H9 (cell line): ENCODE measurements at regions not wholly inside any gene's neighbourhood (a gene's known extent, or its start where the extent isn't known, plus 50 kb on each side); places are given as distances from the start of the nearest gene placed in this dataset.

Experiments
- DNase-seq: peaks from one replicate; pipeline ENCODE4 v3.0.0-alpha.2; 2017
- H2AFZ ChIP-seq: one replicate; pipeline ENCODE4 v1.6.1; 2013; ENCODE audit warnings: mild to moderate bottlenecking, low read length, control low read depth, moderate library complexity
- H2AK5ac ChIP-seq: 2 replicates; pipeline ENCODE4 v1.6.1; 2013; ENCODE audit warnings: low read length, control low read depth, mixed read lengths; ENCODE audit not compliant: insufficient read length
- H2BK120ac ChIP-seq: one replicate; pipeline ENCODE4 v1.6.1; 2013; ENCODE audit warnings: low read depth, mild to moderate bottlenecking, low read length, control low read depth, inconsistent platforms; ENCODE audit not compliant: poor library complexity, severe bottlenecking
- H2BK12ac ChIP-seq: 2 replicates; pipeline ENCODE4 v1.6.1; 2013; ENCODE audit warnings: low read length, control low read depth, mixed read lengths, low read depth; ENCODE audit not compliant: insufficient read length
- H2BK15ac ChIP-seq: 2 replicates; pipeline ENCODE4 v1.6.1; 2013; ENCODE audit warnings: low read depth, low read length, control low read depth
- H2BK20ac ChIP-seq: one replicate; pipeline ENCODE4 v1.6.1; 2013; ENCODE audit warnings: low read depth, mild to moderate bottlenecking, low read length, control low read depth, inconsistent platforms; ENCODE audit not compliant: poor library complexity, severe bottlenecking
- H2BK5ac ChIP-seq: 2 replicates; pipeline ENCODE4 v1.6.1; 2013; ENCODE audit warnings: low read length, control low read depth, mixed read lengths; ENCODE audit not compliant: insufficient read length
- H3K14ac ChIP-seq: 2 replicates; pipeline ENCODE4 v1.6.1; 2013; ENCODE audit warnings: low read length, control low read depth; ENCODE audit not compliant: insufficient read depth
- H3K18ac ChIP-seq: 2 replicates; pipeline ENCODE4 v1.6.1; 2013; ENCODE audit warnings: low read depth, mild to moderate bottlenecking, mixed read lengths, low read length, control low read depth; ENCODE audit not compliant: insufficient read length
- H3K23ac ChIP-seq: 2 replicates; pipeline ENCODE4 v1.6.1; 2013; ENCODE audit warnings: low read length, control low read depth, mixed read lengths, low read depth; ENCODE audit not compliant: insufficient read length
- H3K23me2 ChIP-seq: 2 replicates; pipeline ENCODE4 v1.6.1; 2013; ENCODE audit warnings: low read depth, mild to moderate bottlenecking, mixed read lengths, low read length, control low read depth; ENCODE audit not compliant: insufficient read length, poor library complexity, severe bottlenecking
- H3K27ac ChIP-seq: 2 replicates; pipeline ENCODE4 v1.5.1; 2013; ENCODE audit warnings: low read length, control low read depth, mixed read lengths, low read depth; ENCODE audit not compliant: insufficient read length
- H3K27me3 ChIP-seq: 2 replicates; pipeline ENCODE4 v1.6.1; 2013; ENCODE audit warnings: low read length, control low read depth, inconsistent platforms; ENCODE audit not compliant: insufficient read depth
- H3K4ac ChIP-seq: 2 replicates; pipeline ENCODE4 v1.6.1; 2013; ENCODE audit warnings: low read depth, mild to moderate bottlenecking, control low read depth, inconsistent platforms, low read length, moderate library complexity
- H3K4me1 ChIP-seq: 2 replicates; pipeline ENCODE4 v1.6.1; 2013; ENCODE audit warnings: low read length, control low read depth, inconsistent platforms; ENCODE audit not compliant: insufficient read depth
- H3K4me2 ChIP-seq: 2 replicates; pipeline ENCODE4 v1.6.1; 2013; ENCODE audit warnings: low read length, control low read depth, mixed read lengths; ENCODE audit not compliant: insufficient read length, insufficient read depth
- H3K56ac ChIP-seq: 2 replicates; pipeline ENCODE4 v1.6.1; 2013; ENCODE audit warnings: low read depth, mild to moderate bottlenecking, mixed read lengths, low read length, control low read depth; ENCODE audit not compliant: insufficient read length
- H3K79me1 ChIP-seq: 2 replicates; pipeline ENCODE4 v1.6.1; 2013; ENCODE audit warnings: low read depth, mild to moderate bottlenecking, moderate library complexity, low read length, control low read depth, inconsistent platforms; ENCODE audit not compliant: insufficient read depth, poor library complexity, severe bottlenecking
- H3K79me2 ChIP-seq: 2 replicates; pipeline ENCODE4 v1.6.1; 2013; ENCODE audit warnings: low read length, control low read depth, inconsistent platforms; ENCODE audit not compliant: insufficient read depth
- H3K9ac ChIP-seq: 2 replicates; pipeline ENCODE4 v1.6.1; 2013; ENCODE audit warnings: low read length, control low read depth, mixed read lengths; ENCODE audit not compliant: insufficient read length; ENCODE audit errors: extremely low read depth
- H3K9me3 ChIP-seq: one replicate; pipeline ENCODE4 v1.6.1; 2013; ENCODE audit warnings: low read depth, low read length, inconsistent platforms; ENCODE audit not compliant: control insufficient read depth
- H3T11ph ChIP-seq: one replicate; pipeline ENCODE4 v1.6.1; 2013; ENCODE audit warnings: mild to moderate bottlenecking, low read length, control low read depth, inconsistent platforms
- H4K20me1 ChIP-seq: one replicate; pipeline ENCODE4 v1.6.1; 2013; ENCODE audit not compliant: control insufficient read depth, insufficient read length, insufficient read depth
- H4K5ac ChIP-seq: 2 replicates; pipeline ENCODE4 v1.6.1; 2013; ENCODE audit warnings: low read depth, mild to moderate bottlenecking, mixed read lengths, low read length, control low read depth; ENCODE audit not compliant: insufficient read length
- H4K8ac ChIP-seq: replicated peaks from 2 replicates; pipeline ENCODE4 v1.6.1; 2013; ENCODE audit warnings: low read length, control low read depth, mixed read lengths, low read depth; ENCODE audit not compliant: insufficient read length
- H4K91ac ChIP-seq: 2 replicates; pipeline ENCODE4 v1.6.1; 2013; ENCODE audit warnings: low read depth, mild to moderate bottlenecking, moderate library complexity, mixed read lengths, low read length, control low read depth; ENCODE audit not compliant: insufficient read length
- H3K27ac Mint-ChIP-seq, 3 experiments: 2 replicates in 2 of 3; 3 replicates in 1 of 3; pipeline ENCODE4 v1.8.0; 2020 to 2021; ENCODE audit warnings: mixed read lengths in 3 of 3, mild to moderate bottlenecking in 1 of 3, moderate library complexity in 1 of 3
- H3K27me3 Mint-ChIP-seq: 2 replicates; pipeline ENCODE4 v1.8.0; 2021; ENCODE audit warnings: low read depth, mild to moderate bottlenecking, moderate library complexity, mixed read lengths
- H3K36me3 Mint-ChIP-seq, 3 experiments: 2 replicates in 2 of 3; 3 replicates in 1 of 3; pipeline ENCODE4 v1.8.0; 2020 to 2021; ENCODE audit warnings: low read depth in 3 of 3, mixed read lengths in 3 of 3; ENCODE audit not compliant: insufficient read depth in 1 of 3
- H3K4me1 Mint-ChIP-seq, 2 experiments: 2 replicates each; pipeline ENCODE4 v1.8.0; 2020; ENCODE audit warnings: mixed read lengths in 2 of 2
- H3K4me3 Mint-ChIP-seq, 2 experiments: 2 replicates in 1 of 2; 3 replicates in 1 of 2; pipeline ENCODE4 v1.8.0; 2020 to 2021; ENCODE audit warnings: mild to moderate bottlenecking in 2 of 2, mixed read lengths in 2 of 2, moderate library complexity in 1 of 2
- H3K9me3 Mint-ChIP-seq, 2 experiments: 2 replicates in 1 of 2; 3 replicates in 1 of 2; pipeline ENCODE4 v1.8.0; 2020; ENCODE audit warnings: mild to moderate bottlenecking in 2 of 2, mixed read lengths in 2 of 2, moderate library complexity in 1 of 2
- CTCF ChIP-seq: fragments of 200-600 bp; sonication (generic); conservative IDR thresholded peaks from 3 replicates; pipeline ENCODE4 v1.8.0; 2021; ENCODE audit warnings: antibody characterized with exemption, mild to moderate bottlenecking

- Mint-ChIP-seq H3K9me3 (no peaks in the 10 kb centered on the region), H3K36me3 (no peaks in the 10 kb centered on the region; a peak in 1 of 7 replicates), H3K4me1 (peaks cover 0 to 2% of the 10 kb centered on the region in 2 experiments; a peak in 2 of 4 replicates), H3K27ac (no peak overlapping the region), H3K4me3 (no peak overlapping the region), H3K27me3 (no peaks in the 10 kb centered on the region)
- H3K18ac ChIP-seq: no peak overlapping the region
- no peak overlapping the region for H2BK120ac ChIP-seq
- H2BK15ac ChIP-seq: no peak overlapping the region
- TF ChIP-seq CTCF: no peak
- H3K4me1 ChIP-seq: no peaks in the 10 kb centered on the region
- H4K91ac ChIP-seq: no peak overlapping the region
- H3K9me3 ChIP-seq: no peaks in the 10 kb centered on the region
- H4K8ac ChIP-seq: no peak overlapping the region
- H3K23me2 ChIP-seq: no peaks in the 10 kb centered on the region
- H2AFZ ChIP-seq: no peak overlapping the region
- H2AK5ac ChIP-seq: no peak overlapping the region
- no peaks in the 10 kb centered on the region for H3K27me3 ChIP-seq
- no peak overlapping the region for H3K9ac ChIP-seq
- no peak overlapping the region for H2BK5ac ChIP-seq
- H3T11ph ChIP-seq: no peak overlapping the region
- no peak overlapping the region for H4K5ac ChIP-seq
- no peak overlapping the region for H3K56ac ChIP-seq
- H4K20me1 ChIP-seq: no peaks in the 10 kb centered on the region
- no peak for DNase-seq
- H3K23ac ChIP-seq: no peak overlapping the region
- no peak overlapping the region for H3K27ac ChIP-seq
- H2BK12ac ChIP-seq: no peak overlapping the region
- no peak overlapping the region for H3K4ac ChIP-seq
- no peaks in the 10 kb centered on the region for H3K79me2 ChIP-seq
- no peak overlapping the region for H3K14ac ChIP-seq
- no peak overlapping the region for H3K4me2 ChIP-seq
- H2BK20ac ChIP-seq: no peak overlapping the region
- H3K79me1 ChIP-seq: no peaks in the 10 kb centered on the region
Measured at GRCh38 chr2:4973354-4973753, 718.8 kb upstream of the SOX11 start.
